K562 (cell line): ENCODE measurements at regions not wholly inside any gene's neighbourhood (a gene's known extent, or its start where the extent isn't known, plus 50 kb on each side); places are given as distances from the start of the nearest gene placed in this dataset.

Experiments
- ATAC-seq: fragments of 200-7000 bp; cut with Tn5 transposase; 3 replicates; pipeline ENCODE4 v1.9.1; 2020; ENCODE audit warnings: moderate library complexity
- BruUV-seq: library from RNA; stranded (reverse); fragments of 400-500 nt; replicated peaks from 2 replicates; lab custom pipeline; 2021; lab: Mats Ljungman, UMichigan
- CTCF ChIA-PET: fragments of 300-600 bp; formaldehyde crosslinking; extraction: SDS; loops from one replicate; lab custom pipeline; 2021; ENCODE audit warnings: low intra/inter-chr PET ratio; lab: Yijun Ruan, JAX
- POLR2A ChIA-PET: fragments of 300-600, 350-650 bp; sonication (Branson Sonifier 250); formaldehyde crosslinking; extraction: SDS; loops from one replicate; lab custom pipeline; 2021; ENCODE audit warnings: antibody characterized with exemption, inconsistent platforms; lab: Yijun Ruan, JAX
- DNase-seq, 4 experiments: peaks; one replicate each; pipeline versions ENCODE4 v3.0.0 to v3.0.0-alpha.2; 2011 to 2018; ENCODE audit warnings: low spot score in 3 of 4, mixed read lengths in 3 of 4; ENCODE audit errors: extremely low read depth in 1 of 4
- FAIRE-seq: peaks from 2 replicates; lab custom pipeline; 2011; peaks lifted over from hg19 to GRCh38; lab: Jason Lieb, UNC
- H2AFZ ChIP-seq: 2 replicates; pipeline ENCODE4 v1.6.0; 2011; ENCODE audit warnings: low read depth, low read length, control low read depth, inconsistent platforms
- H3K27ac ChIP-seq: fragments of 200-600 bp; 3 replicates; pipeline ENCODE4 v1.8.0; 2011; ENCODE audit warnings: low read depth, mild to moderate bottlenecking, control low read depth, inconsistent platforms, low read length, moderate library complexity, mixed read lengths; ENCODE audit errors: extremely low read depth
- H3K27me3 ChIP-seq, 2 experiments: fragments of 300-600 bp in 1 of 2; 2 replicates in 1 of 2; 3 replicates in 1 of 2; pipeline versions ENCODE4 v1.6.0 to v1.8.0; 2011; ENCODE audit warnings: inconsistent platforms in 2 of 2, low read length in 2 of 2, mild to moderate bottlenecking in 1 of 2, mixed read lengths in 1 of 2, moderate library complexity in 1 of 2; ENCODE audit not compliant: control insufficient read depth in 2 of 2, insufficient read depth in 2 of 2
- H3K36me3 ChIP-seq: fragments of 300-600 bp; 3 replicates; pipeline ENCODE4 v1.8.0; 2011; ENCODE audit warnings: mild to moderate bottlenecking, low read length, inconsistent platforms; ENCODE audit not compliant: control insufficient read depth, insufficient read depth
- H3K4me1 ChIP-seq, 2 experiments: fragments of 200-600 bp in 1 of 2; replicated peaks in 1 of 2; 2 replicates in 1 of 2; 3 replicates in 1 of 2; pipeline versions ENCODE4 v1.5.1 to v1.8.0; 2011; ENCODE audit warnings: inconsistent platforms in 2 of 2, low read length in 2 of 2, mild to moderate bottlenecking in 1 of 2, mixed read lengths in 1 of 2, moderate library complexity in 1 of 2; ENCODE audit not compliant: control insufficient read depth in 2 of 2, insufficient read depth in 2 of 2
- H3K4me2 ChIP-seq: 2 replicates; pipeline ENCODE4 v1.6.1; 2011; ENCODE audit warnings: low read length, control low read depth, inconsistent platforms, mixed read lengths; ENCODE audit not compliant: insufficient read depth
- H3K4me3 ChIP-seq: fragments of 200-600 bp; sonication (generic), shearing (Covaris generic); 2 replicates; pipeline ENCODE4 v1.5.1; 2016; ENCODE audit warnings: control low read depth, inconsistent platforms
- H3K79me2 ChIP-seq: fragments of 200-600 bp; 3 replicates; pipeline ENCODE4 v1.8.0; 2011; ENCODE audit warnings: low read length, inconsistent platforms; ENCODE audit not compliant: control insufficient read depth, insufficient read depth
- H3K9ac ChIP-seq, 2 experiments: 2 replicates each; pipeline versions ENCODE4 v1.6.0 to v1.6.1; 2011; ENCODE audit warnings: low read depth in 2 of 2, low read length in 2 of 2, control low read depth in 1 of 2, inconsistent platforms in 1 of 2, mild to moderate bottlenecking in 1 of 2, mixed read lengths in 1 of 2; ENCODE audit not compliant: insufficient read depth in 1 of 2
- H3K9me1 ChIP-seq: one replicate; pipeline ENCODE4 v1.6.0; 2011; ENCODE audit warnings: inconsistent platforms, mild to moderate bottlenecking, low read length, moderate library complexity; ENCODE audit not compliant: control insufficient read depth, insufficient read depth
- H3K9me3 ChIP-seq: replicated peaks from 2 replicates; pipeline ENCODE4 v1.5.1; 2011; ENCODE audit warnings: low read depth, low read length, inconsistent platforms; ENCODE audit not compliant: control insufficient read depth, insufficient read depth
- H4K20me1 ChIP-seq: replicated peaks from 2 replicates; pipeline ENCODE4 v1.6.1; 2011; ENCODE audit warnings: low read length, inconsistent platforms, mixed read lengths; ENCODE audit not compliant: control insufficient read depth, insufficient read depth
- CBX2 ChIP-seq: fragments of 200-600 bp; sonication (generic); IDR thresholded peaks from one replicate; pipeline ENCODE4 v1.6.1; 2012; ENCODE audit warnings: mild to moderate bottlenecking, low read length, inconsistent platforms; ENCODE audit not compliant: insufficient read depth, poor library complexity, severe bottlenecking
- FOXA1 ChIP-seq: fragments of 450-650 bp; IDR thresholded peaks from 2 replicates; pipeline ENCODE4 v1.6.1; 2016; ENCODE audit warnings: mild to moderate bottlenecking, borderline replicate concordance
- FOXP1 ChIP-seq: sonication (generic); formaldehyde crosslinking; IDR thresholded peaks from 2 replicates; pipeline ENCODE4 v1.8.0; 2022; ENCODE audit warnings: mild to moderate bottlenecking, missing genetic modification reagents
- PTBP1 ChIP-seq: fragments of 200-400 bp; formaldehyde crosslinking; IDR thresholded peaks from 2 replicates; pipeline ENCODE4 v1.6.1; 2017; ENCODE audit warnings: low read depth, low read length
- TAF1 ChIP-seq: IDR thresholded peaks from 2 replicates; pipeline ENCODE4 v1.6.1; 2011; ENCODE audit warnings: mild to moderate bottlenecking, low read length, moderate library complexity; ENCODE audit not compliant: insufficient read depth, control insufficient read depth, severe bottlenecking; ENCODE audit errors: extremely low read depth
- TAF7 ChIP-seq: fragments of 450-650 bp; IDR thresholded peaks from 2 replicates; pipeline ENCODE4 v1.6.1; 2016; ENCODE audit warnings: missing genetic modification characterization, missing compliant biosample characterization
- USF1 ChIP-seq: sonication (generic); formaldehyde crosslinking; IDR thresholded peaks from 2 replicates; pipeline ENCODE4 v1.9.0; 2022; ENCODE audit warnings: mild to moderate bottlenecking, missing genetic modification reagents
- ZNF253 ChIP-seq: fragments of 250-450 bp; sonication (Bioruptor Pico); conservative IDR thresholded peaks from 2 replicates; pipeline ENCODE4 v1.6.1; 2021; ENCODE audit warnings: mild to moderate bottlenecking
- WGBS: fragments of 100-300 bp; shearing (Covaris generic); methylation state at CpG from one replicate; pipeline ENCODE4 v1.1.6; 2016; ENCODE audit warnings: low coverage, mixed read lengths; ENCODE audit not compliant: insufficient coverage; ENCODE audit errors: missing lambda C conversion rate; 5-methylcytosine and 5-hydroxymethylcytosine counted together
- in situ Hi-C: fragments of 300-500 bp; cut with MboI; formaldehyde crosslinking; loops from 4 replicates; pipeline ENCODE4 v1.15.0; 2018; ENCODE audit warnings: inconsistent platforms, mixed read lengths
- intact Hi-C: fragments of 100-400 bp; cut with micrococcal nuclease; formaldehyde crosslinking; loops from 2 replicates; pipeline ENCODE4 v1.14.2; 2022

GRCh38 chr18:66694852-66695251 lies 91.0 kb upstream of the CDH19 start:
- Histone ChIP-seq H4K20me1 (no peaks in the 10 kb centered on the region), H3K27ac (no peak overlapping the region), H3K27me3 (no peaks in the 10 kb centered on the region), H3K79me2 (no peaks in the 10 kb centered on the region), H2AFZ (no peak overlapping the region), H3K4me1 (no peaks in the 10 kb centered on the region), H3K9ac (no peak overlapping the region), H3K4me3 (no peak overlapping the region), H3K36me3 (no peaks in the 10 kb centered on the region), H3K9me1 (no peaks in the 10 kb centered on the region), H3K4me2 (no peak overlapping the region), H3K9me3 (no peaks in the 10 kb centered on the region)
- no peak for DNase-seq
- intact Hi-C loops: no loop called here
- 0% methylated on average over 1 of the region's 1 CpG for WGBS
- no peak for ATAC-seq
- in situ Hi-C loops: no loop called here
- no peak for FAIRE-seq
- ChIA-PET CTCF (no interaction called here), POLR2A (no interaction called here)
- BruUV-seq: no TSS peak
- TF ChIP-seq TAF1 (no peak), FOXA1 (no peak), FOXP1 (no peak), CBX2 (no peak), PTBP1 (no peak), ZNF253 (CRISPR knock-in tag) (no peak), TAF7 (tag) (no peak), USF1 (CRISPR knock-in tag) (no peak)
